Calu3 (cell line): ENCODE measurements at regions not wholly inside any gene's neighbourhood (a gene's known extent, or its start where the extent isn't known, plus 50 kb on each side); places are given as distances from the start of the nearest gene placed in this dataset.

Source experiments
- BruUV-seq: library from RNA; stranded (reverse); fragments of 400-500 nt; replicated peaks from 2 replicates; lab custom pipeline; 2021; lab: Mats Ljungman, UMichigan
- CTCF ChIA-PET: fragments of 300-600 bp; sonication (Branson Sonifier 250); formaldehyde crosslinking; loops from one replicate; lab custom pipeline; 2022; ENCODE audit warnings: antibody characterized with exemption; lab: Charles Lee
- DNase-seq: peaks from one replicate; pipeline ENCODE4 v3.0.0; 2022
- H3K27ac Mint-ChIP-seq: one replicate; pipeline ENCODE4 v1.8.0; 2022; ENCODE audit warnings: mixed read lengths; ENCODE audit not compliant: unreplicated experiment
- H3K27me3 Mint-ChIP-seq: one replicate; pipeline ENCODE4 v1.8.0; 2022; ENCODE audit warnings: mixed read lengths; ENCODE audit not compliant: unreplicated experiment
- H3K36me3 Mint-ChIP-seq: one replicate; pipeline ENCODE4 v1.8.0; 2022; ENCODE audit warnings: mild to moderate bottlenecking, moderate library complexity, mixed read lengths; ENCODE audit not compliant: insufficient read depth, unreplicated experiment
- H3K4me1 Mint-ChIP-seq: one replicate; pipeline ENCODE4 v1.8.0; 2022; ENCODE audit warnings: mild to moderate bottlenecking, low read depth, mixed read lengths; ENCODE audit not compliant: unreplicated experiment
- H3K4me3 Mint-ChIP-seq: one replicate; pipeline ENCODE4 v1.8.0; 2022; ENCODE audit warnings: mild to moderate bottlenecking, low read depth, moderate library complexity, mixed read lengths; ENCODE audit not compliant: unreplicated experiment
- H3K9me3 Mint-ChIP-seq: one replicate; pipeline ENCODE4 v1.8.0; 2022; ENCODE audit warnings: low read depth, mixed read lengths; ENCODE audit not compliant: unreplicated experiment
- intact Hi-C: fragments of 100-400 bp; cut with micrococcal nuclease; formaldehyde crosslinking; loops from one replicate; pipeline ENCODE4 v1.10.0; 2022; ENCODE audit not compliant: unreplicated experiment
- TF ChIP-seq, protein P1 (sequence below): fragments of 200-600 bp; IDR thresholded peaks from one replicate; pipeline ENCODE4 v1.8.0; 2022; ENCODE audit warnings: antibody characterized with exemption; ENCODE audit not compliant: unreplicated experiment

DNA sequence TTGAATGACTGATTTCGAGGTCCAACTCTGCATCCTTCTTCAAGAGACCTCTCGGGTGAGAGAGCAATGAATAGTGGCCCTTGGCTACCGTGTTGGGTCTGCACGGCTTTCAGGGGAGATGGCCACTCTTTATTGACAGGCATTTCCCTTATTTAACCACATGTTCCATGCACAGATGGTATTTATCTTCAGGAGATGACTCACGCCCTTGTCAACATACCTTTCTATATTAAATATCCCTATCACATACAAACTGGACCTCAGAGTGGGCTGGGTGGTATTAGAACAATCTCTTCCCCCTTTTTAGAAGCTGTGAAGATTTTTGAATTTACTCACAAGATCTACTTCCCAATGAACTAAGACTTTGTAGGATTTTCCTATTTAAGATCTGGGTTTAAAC lies 109.6 kb upstream of the CDC42EP3 start:
- Mint-ChIP-seq H3K27ac (no peak overlapping the region), H3K9me3 (no peaks in the 10 kb centered on the region), H3K4me3 (no peak overlapping the region), H3K4me1 (peaks cover 25% of the 10 kb centered on the region), H3K36me3 (no peaks in the 10 kb centered on the region), H3K27me3 (no peaks in the 10 kb centered on the region)
- intact Hi-C loops, result no loop called here
- CTCF ChIA-PET, result no interaction called here
- no peak for DNase-seq
- BruUV-seq, result no TSS peak
- TF ChIP-seq, protein P1, sequence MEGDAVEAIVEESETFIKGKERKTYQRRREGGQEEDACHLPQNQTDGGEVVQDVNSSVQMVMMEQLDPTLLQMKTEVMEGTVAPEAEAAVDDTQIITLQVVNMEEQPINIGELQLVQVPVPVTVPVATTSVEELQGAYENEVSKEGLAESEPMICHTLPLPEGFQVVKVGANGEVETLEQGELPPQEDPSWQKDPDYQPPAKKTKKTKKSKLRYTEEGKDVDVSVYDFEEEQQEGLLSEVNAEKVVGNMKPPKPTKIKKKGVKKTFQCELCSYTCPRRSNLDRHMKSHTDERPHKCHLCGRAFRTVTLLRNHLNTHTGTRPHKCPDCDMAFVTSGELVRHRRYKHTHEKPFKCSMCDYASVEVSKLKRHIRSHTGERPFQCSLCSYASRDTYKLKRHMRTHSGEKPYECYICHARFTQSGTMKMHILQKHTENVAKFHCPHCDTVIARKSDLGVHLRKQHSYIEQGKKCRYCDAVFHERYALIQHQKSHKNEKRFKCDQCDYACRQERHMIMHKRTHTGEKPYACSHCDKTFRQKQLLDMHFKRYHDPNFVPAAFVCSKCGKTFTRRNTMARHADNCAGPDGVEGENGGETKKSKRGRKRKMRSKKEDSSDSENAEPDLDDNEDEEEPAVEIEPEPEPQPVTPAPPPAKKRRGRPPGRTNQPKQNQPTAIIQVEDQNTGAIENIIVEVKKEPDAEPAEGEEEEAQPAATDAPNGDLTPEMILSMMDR, result no peak

DNA sequence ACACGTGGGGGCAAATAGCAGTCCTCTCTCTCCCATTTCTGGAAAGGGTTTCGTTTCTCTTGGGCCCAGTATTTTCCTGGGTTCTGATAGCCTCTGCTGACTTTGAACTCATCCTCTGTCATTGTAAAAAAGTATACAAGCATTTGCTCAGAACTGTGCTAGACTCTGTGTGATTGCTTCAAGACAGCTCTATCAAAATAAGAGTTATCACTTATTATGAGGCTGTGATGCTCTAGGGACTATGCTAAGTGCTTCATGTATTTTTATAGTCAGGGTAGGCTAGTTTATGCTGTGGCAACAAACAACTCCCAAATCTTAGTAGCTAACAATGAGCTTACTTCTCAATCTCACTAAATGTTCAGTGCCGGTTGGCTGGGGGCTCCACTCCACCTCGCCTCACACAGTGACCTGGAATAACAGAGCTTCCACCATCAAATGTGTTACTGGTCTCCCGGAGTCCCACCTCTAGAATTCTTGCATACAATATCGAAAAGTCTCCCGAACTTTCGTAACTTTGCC lies 110.8 kb upstream of the CDC42EP3 start:
- Mint-ChIP-seq H3K9me3 (peaks cover 1% of the 10 kb centered on the region), H3K4me1 (peaks cover 17% of the 10 kb centered on the region), H3K27ac (no peak overlapping the region), H3K36me3 (no peaks in the 10 kb centered on the region), H3K4me3 (no peak overlapping the region), H3K27me3 (no peaks in the 10 kb centered on the region)
- TF ChIP-seq, protein P1, result no peak
- intact Hi-C loops, result no loop called here
- DNase-seq, result no peak
- CTCF ChIA-PET, result interaction anchor here (0.5 kb wide), 1 partner anchor 387 kb away, joined by 3 read pairs; no protein-coding TSS in a partner anchor
- no TSS peak for BruUV-seq

DNA sequence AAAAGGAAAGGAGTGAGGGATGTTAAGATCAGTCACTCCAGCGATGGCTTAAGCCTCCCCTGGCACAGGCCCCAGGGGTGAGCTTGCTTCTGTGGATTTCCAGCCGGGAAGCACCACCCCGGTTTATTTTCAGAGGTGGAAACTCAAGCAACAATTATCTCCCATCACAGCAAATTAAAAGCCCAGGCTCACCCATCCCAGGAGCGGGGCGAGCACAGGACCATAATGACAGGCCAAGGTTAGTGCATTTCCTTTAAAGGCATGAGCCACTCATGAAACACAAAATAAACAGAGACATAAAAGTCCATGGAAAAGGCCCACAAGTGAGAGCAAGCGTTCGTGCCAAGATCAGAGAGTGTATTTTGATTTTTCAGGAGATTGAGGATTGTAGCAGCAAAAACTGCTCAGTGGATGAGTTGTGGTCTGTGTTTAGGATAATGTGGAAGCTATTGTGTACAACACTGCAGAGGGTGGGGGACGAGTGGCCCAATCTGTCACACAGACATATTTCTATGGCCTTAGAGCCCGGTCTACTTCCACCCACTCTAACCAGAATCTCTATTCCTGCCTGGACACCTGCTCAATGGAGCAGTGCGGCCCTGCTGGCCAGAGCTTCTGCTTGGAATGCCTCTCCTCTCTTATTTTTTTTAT lies 111.4 kb upstream of the CDC42EP3 start:
- TF ChIP-seq, protein P1, result no peak
- CTCF ChIA-PET, result no interaction called here
- Mint-ChIP-seq H3K4me1 (peaks cover 17% of the 10 kb centered on the region), H3K27me3 (no peaks in the 10 kb centered on the region), H3K36me3 (no peaks in the 10 kb centered on the region), H3K4me3 (no peak overlapping the region), H3K27ac (no peak overlapping the region), H3K9me3 (peaks cover 5% of the 10 kb centered on the region)
- no TSS peak for BruUV-seq
- intact Hi-C loops, result no loop called here
- no peak for DNase-seq

DNA sequence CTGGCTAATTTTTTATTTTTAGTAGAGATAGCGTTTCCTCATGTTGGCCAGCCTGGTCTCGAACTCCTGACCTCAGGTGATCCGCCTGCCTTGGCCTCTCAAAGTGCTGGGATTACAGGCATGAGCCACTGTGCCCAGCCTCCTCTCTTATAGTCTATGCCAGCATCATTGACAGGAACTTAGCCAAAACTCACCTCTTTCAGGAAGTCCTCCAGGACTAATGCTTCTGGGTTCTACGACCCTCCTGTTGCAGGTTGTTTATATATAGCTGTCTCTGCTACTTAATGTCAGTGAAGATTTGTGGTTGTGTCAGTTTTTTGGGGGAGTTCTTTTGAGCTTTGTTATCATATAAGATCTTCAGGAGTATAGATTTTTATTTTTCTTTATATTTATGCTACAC lies 112.1 kb upstream of the CDC42EP3 start:
- CTCF ChIA-PET, result no interaction called here
- intact Hi-C loops, result no loop called here
- no peak overlapping the region for H3K27ac Mint-ChIP-seq
- peaks cover 17% of the 10 kb centered on the region for H3K4me1 Mint-ChIP-seq
- BruUV-seq, result no TSS peak
- H3K4me3 Mint-ChIP-seq, result no peak overlapping the region
- TF ChIP-seq, protein P1, result no peak
- DNase-seq, result no peak
- no peaks in the 10 kb centered on the region for H3K36me3 Mint-ChIP-seq
- no peaks in the 10 kb centered on the region for H3K27me3 Mint-ChIP-seq
- peaks cover 5% of the 10 kb centered on the region for H3K9me3 Mint-ChIP-seq
